HUES64 (cell line): ENCODE measurements at regions not wholly inside any gene's neighbourhood (a gene's known extent, or its start where the extent isn't known, plus 50 kb on each side); places are given as distances from the start of the nearest gene placed in this dataset.
"Not testable (repeated sequence)": the region's sequence is repeated elsewhere in the genome, so short reads cannot be mapped to it uniquely, and the experiment has no call there.

Experiments
- H3K27ac ChIP-seq: 2 replicates; pipeline ENCODE4 v1.7.0; 2013; ENCODE audit warnings: low read depth, low read length, inconsistent platforms
- H3K27me3 ChIP-seq: 2 replicates; pipeline ENCODE4 v1.6.1; 2013; ENCODE audit warnings: mild to moderate bottlenecking, low read length; ENCODE audit not compliant: insufficient read depth
- H3K36me3 ChIP-seq: 2 replicates; pipeline ENCODE4 v1.6.1; 2013; ENCODE audit warnings: mild to moderate bottlenecking, low read length; ENCODE audit not compliant: insufficient read depth
- H3K4me1 ChIP-seq: 2 replicates; pipeline ENCODE4 v1.6.1; 2013; ENCODE audit warnings: mild to moderate bottlenecking, low read length, moderate library complexity; ENCODE audit not compliant: insufficient read depth
- H3K4me3 ChIP-seq: 2 replicates; pipeline ENCODE4 v1.5.1; 2013; ENCODE audit warnings: mild to moderate bottlenecking, low read length, moderate library complexity
- H3K9ac ChIP-seq: 2 replicates; pipeline ENCODE4 v1.6.1; 2013; ENCODE audit warnings: mild to moderate bottlenecking, low read depth, low read length
- H3K9me3 ChIP-seq: 2 replicates; pipeline ENCODE4 v1.6.1; 2013; ENCODE audit warnings: low read depth, low read length; ENCODE audit not compliant: insufficient read depth
- WGBS: fragments of 150-250, 120-280 bp; methylation state at CpG from one replicate; pipeline ENCODE4 v1.1.7; 2013; ENCODE audit warnings: missing lambda C conversion rate; 5-methylcytosine and 5-hydroxymethylcytosine counted together

DNA sequence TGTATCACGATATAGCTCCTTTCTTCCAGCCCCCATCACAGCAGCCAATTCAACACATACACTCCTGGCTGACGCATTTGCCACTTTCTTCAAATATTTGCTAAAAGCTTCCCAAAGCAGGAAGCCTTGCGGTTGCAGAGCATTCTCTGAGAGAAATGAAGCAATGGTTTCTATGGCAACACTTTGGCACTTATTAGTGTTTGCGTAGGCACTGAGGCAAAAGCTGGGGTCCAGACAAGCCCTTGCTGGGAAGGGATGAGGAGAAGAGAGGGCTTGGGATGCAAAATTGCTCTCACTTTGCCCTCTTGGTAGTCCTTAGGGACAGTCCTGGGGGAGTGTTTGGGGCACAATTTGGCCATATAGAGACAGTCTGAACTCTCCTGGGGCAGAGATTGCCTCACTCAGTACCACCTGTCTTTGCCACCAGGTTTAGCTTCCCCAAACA is 55.0 kb upstream of the PAK3 start:
- Histone ChIP-seq H3K4me3 (no peak overlapping the region), H3K36me3 (no peaks in the 10 kb centered on the region), H3K4me1 (no peaks in the 10 kb centered on the region), H3K9me3 (no peaks in the 10 kb centered on the region), H3K27ac (no peak overlapping the region), H3K27me3 (no peaks in the 10 kb centered on the region), H3K9ac (no peak overlapping the region)
- 81% methylated on average over 4 of the region's 4 CpGs for WGBS

DNA sequence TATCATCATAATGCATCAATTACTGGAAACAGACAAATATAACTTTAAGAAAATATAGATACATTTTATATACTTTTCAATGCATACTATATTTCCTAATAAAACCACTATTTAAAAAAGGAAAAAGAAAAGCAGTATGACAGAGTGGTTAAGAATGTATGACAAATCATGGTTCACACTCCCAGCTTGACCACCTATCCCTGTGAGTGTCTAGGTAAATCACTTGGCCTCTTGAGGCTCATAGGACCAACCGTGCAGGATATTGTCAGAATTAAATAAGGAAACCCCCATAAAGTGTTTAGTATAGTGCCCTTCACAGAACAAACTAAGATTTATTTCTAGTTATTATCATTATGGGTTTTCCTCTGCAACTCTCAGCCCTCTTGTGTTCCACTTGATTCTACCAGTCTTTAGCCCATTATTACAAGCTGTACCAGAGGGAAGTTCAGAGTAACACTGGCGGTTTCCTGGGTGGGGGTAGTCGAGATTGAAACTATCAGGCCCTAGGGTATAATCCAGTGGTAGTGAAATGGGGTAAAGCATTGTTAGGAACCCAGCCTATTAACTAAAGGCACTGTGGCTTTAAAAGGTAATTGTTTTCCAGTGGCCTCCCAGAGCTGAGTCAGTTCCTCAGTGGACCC is 55.5 kb upstream of the PAK3 start:
- Histone ChIP-seq H3K27me3 (no peaks in the 10 kb centered on the region), H3K4me3 (no peak overlapping the region), H3K9ac (no peak overlapping the region), H3K36me3 (no peaks in the 10 kb centered on the region), H3K4me1 (no peaks in the 10 kb centered on the region), H3K9me3 (no peaks in the 10 kb centered on the region), H3K27ac (no peak overlapping the region)
- WGBS, result 100% methylated on average over 2 of the region's 3 CpGs

DNA sequence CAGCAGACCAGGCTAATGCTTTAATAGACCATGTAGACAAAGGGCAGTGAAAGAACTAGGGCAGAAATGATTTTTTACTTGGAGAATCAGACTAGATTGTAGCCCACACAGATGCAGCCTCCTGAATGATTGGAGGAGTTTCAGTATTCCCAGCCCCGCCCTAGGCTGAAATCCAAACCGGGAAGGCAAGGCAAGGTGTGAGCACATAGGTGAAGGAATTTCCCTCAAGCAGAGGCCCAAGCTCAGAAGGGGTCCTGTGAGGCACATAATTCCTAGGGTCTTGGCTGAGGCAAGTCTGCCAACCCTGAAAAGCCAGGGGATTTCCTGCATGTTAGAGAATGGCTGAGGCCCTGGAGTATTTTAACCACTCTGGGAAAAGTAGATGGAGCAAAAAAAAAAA is 56.4 kb upstream of the PAK3 start:
- Histone ChIP-seq H3K9ac (no peak overlapping the region), H3K9me3 (no peaks in the 10 kb centered on the region), H3K27ac (no peak overlapping the region), H3K4me3 (no peak overlapping the region), H3K27me3 (no peaks in the 10 kb centered on the region), H3K4me1 (no peaks in the 10 kb centered on the region), H3K36me3 (no peaks in the 10 kb centered on the region)
- 63% methylated on average over 2 of the region's 2 CpGs for WGBS

DNA sequence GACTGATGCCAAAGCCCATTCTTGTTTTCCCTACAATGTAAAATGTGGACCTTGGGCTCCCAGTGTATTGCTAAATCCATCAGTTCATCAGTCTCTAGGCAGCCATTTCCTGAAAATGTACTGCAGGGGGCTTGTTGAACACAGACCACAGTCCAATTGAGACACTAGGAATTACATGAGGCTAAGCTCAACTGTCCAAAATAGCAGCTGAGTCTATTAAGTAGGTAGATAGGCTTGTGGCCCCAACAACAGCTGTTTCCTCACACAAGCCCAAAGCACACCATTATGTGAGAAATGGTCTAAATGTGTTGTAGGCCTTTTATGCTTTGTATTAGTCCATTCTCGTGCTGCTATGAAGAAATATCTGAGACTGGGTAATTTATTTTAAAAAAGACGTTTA is 60.0 kb upstream of the PAK3 start:
- Histone ChIP-seq H3K4me1 (no peaks in the 10 kb centered on the region), H3K36me3 (no peaks in the 10 kb centered on the region), H3K9me3 (no peaks in the 10 kb centered on the region), H3K9ac (no peak overlapping the region), H3K4me3 (no peak overlapping the region), H3K27me3 (no peaks in the 10 kb centered on the region), H3K27ac (no peak overlapping the region)
- 96% methylated on average over 2 of the region's 2 CpGs for WGBS

DNA sequence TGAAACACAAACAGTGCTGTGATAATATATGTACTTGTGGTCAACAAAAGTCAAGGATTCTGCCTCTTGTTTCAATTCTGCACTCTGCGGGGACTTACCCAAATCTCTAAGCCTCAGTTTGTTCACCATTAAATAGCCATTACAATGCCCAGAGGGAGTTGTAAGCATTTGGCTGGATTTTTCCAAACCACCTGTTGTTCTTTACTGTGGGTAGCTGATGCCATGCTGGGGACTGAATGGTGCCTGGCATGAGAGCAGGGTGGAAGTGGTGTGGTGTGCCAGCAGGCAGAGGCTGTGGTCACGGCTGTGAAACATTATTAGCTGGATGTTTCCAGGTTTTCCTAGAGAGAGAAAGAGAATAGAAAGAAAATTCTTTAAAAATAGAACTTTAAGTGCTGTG is 60.7 kb upstream of the PAK3 start:
- Histone ChIP-seq H3K27me3 (no peaks in the 10 kb centered on the region), H3K4me3 (no peak overlapping the region), H3K9me3 (no peaks in the 10 kb centered on the region), H3K36me3 (no peaks in the 10 kb centered on the region), H3K27ac (no peak overlapping the region), H3K4me1 (no peaks in the 10 kb centered on the region), H3K9ac (no peak overlapping the region)
- 78% methylated on average over 1 of the region's 2 CpGs for WGBS

DNA sequence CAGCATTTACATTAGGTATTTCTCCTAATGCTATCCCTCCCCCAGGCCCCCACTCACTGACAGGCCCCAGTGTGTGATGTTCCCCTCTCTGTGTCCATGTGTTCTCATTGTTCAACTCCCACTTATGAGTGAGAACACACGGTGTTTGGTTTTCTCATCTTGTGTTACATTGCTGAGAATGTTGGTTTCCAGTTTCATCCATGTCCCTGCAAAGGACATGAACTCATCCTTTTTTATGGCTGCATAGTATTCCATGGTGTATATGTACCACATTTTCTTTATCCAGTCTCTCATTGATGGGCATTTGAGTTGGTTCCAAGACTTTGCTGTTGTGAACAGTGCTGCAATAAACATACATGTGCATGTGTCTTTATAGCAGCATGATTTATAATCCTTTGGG is 73.0 kb upstream of the PAK3 start:
- WGBS, result 100% methylated on average over 1 of the region's 1 CpG
- not testable (repeated sequence) for H3K4me1 ChIP-seq, H3K9ac ChIP-seq

DNA sequence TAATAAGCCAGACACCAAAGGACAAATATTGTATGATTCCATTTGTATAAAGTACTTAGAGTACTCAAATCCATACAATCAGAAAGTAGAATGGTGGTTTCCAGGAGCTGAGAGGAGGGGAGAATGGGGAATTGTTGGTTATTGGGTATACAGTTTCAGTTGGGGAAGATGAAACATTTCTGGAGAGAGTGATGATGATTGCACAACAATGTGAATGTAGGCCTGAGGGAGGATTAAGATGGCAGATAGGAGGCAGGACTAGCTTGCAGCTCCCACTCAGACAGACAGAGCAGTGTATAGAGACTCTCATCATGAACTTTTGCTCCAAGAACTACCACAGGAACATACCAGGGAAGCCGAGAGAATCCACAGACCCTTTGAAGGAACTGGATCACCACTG is 75.7 kb upstream of the PAK3 start:
- H3K4me3 ChIP-seq, result no peak overlapping the region
- WGBS, result 88% methylated on average over 1 of the region's 1 CpG

More for the DNA sequence above, 73.0 kb upstream of the PAK3 start:
- H3K9me3 ChIP-seq, H3K4me3 ChIP-seq, H3K36me3 ChIP-seq, H3K27ac ChIP-seq, H3K27me3 ChIP-seq: not testable (repeated sequence)

DNA sequence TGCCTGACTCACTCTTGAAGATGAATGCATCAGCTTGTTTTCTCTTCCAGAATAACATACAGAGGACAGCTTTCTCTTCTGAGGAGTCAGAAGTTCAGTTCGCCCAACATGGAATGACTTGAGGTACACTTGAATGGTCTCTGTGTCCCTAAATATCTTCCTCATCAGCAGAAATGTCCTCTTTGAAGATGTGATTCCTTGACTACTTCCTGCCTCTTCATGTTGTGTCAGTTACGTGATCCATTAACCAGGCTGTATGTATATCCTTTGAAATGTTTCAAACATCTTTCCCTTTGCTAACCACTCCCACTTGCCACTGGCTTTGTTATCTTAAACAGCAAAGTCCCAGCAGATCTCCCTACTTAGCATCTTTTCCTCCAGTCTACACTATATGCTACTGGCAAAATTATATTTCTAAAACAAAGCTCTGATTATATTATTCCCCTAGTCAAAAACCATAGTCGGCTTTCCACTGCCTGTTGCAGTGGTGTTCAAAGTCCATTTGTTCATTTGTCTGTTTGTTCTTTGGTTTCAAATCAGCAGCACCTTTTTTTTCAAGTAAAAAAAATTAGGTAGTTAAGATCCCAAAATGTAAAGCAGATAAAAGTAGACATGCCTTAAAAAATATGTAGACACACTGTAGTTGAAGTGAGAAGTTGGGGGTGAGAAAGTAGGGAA is 82.1 kb upstream of the PAK3 start:
- H3K9ac ChIP-seq, result no peak overlapping the region
- H3K4me3 ChIP-seq, result no peak overlapping the region
- WGBS, result 91% methylated on average over 3 of the region's 3 CpGs
- H3K9me3 ChIP-seq, result no peaks in the 10 kb centered on the region
- no peaks in the 10 kb centered on the region for H3K4me1 ChIP-seq
- no peak overlapping the region for H3K27ac ChIP-seq
- no peaks in the 10 kb centered on the region for H3K27me3 ChIP-seq
- H3K36me3 ChIP-seq, result no peaks in the 10 kb centered on the region

More for the DNA sequence above, 75.7 kb upstream of the PAK3 start:
- Histone ChIP-seq H3K27me3 (no peaks in the 10 kb centered on the region), H3K9me3 (no peaks in the 10 kb centered on the region), H3K4me1 (no peaks in the 10 kb centered on the region), H3K9ac (no peak overlapping the region), H3K27ac (no peak overlapping the region), H3K36me3 (no peaks in the 10 kb centered on the region)

DNA sequence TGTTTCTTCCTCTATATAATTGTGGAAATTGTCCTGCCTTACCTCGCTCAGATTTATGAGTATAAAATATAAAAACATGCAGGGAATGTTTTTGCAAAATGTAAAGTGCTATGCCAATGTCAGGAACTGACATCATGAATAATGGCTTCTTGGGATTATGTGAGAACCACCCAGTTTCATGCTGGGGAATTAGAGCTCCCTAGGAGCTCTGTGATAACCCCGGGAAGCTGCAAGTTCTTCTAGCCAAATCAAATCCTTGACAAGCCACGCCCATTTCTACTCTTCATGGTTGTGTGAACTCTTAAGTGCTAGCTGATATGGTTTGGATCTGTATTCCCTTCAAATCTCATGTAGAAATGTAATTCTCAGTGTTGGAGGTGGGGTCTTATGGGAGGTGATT is 85.9 kb upstream of the PAK3 start:
- no peak overlapping the region for H3K9ac ChIP-seq
- 90% methylated on average over 3 of the region's 3 CpGs for WGBS
- H3K36me3 ChIP-seq, result no peaks in the 10 kb centered on the region
- H3K9me3 ChIP-seq, result no peaks in the 10 kb centered on the region
- no peak overlapping the region for H3K4me3 ChIP-seq
- no peaks in the 10 kb centered on the region for H3K27me3 ChIP-seq
- H3K4me1 ChIP-seq, result peaks cover 6% of the 10 kb centered on the region; the same call in 1 of the 2 replicates
- no peak overlapping the region for H3K27ac ChIP-seq

DNA sequence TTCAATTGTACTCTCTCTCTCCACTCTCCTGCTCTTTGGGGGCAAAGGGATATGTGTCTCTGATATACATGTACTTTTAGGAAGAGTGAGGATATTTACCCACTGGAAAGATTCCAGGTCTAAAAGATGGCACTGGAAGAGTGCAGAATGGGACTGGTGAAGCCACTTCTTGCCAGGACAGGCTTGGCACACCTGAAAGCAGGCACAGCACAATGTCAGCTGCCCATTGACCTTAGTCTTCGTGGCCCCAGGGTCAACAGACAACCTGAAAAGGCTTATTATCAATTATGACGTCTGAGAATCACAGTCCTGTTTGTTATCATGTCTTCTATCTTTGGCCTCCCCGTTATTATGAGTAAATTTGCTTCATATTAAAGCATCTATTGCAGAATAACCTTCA is 86.7 kb upstream of the PAK3 start:
- WGBS, result 68% methylated on average over 3 of the region's 3 CpGs
- Histone ChIP-seq H3K27me3 (no peaks in the 10 kb centered on the region), H3K36me3 (no peaks in the 10 kb centered on the region), H3K4me1 (peaks cover 13% of the 10 kb centered on the region; the same call in 1 of the 2 replicates), H3K9me3 (no peaks in the 10 kb centered on the region), H3K9ac (no peak overlapping the region), H3K27ac (no peak overlapping the region), H3K4me3 (no peak overlapping the region)

DNA sequence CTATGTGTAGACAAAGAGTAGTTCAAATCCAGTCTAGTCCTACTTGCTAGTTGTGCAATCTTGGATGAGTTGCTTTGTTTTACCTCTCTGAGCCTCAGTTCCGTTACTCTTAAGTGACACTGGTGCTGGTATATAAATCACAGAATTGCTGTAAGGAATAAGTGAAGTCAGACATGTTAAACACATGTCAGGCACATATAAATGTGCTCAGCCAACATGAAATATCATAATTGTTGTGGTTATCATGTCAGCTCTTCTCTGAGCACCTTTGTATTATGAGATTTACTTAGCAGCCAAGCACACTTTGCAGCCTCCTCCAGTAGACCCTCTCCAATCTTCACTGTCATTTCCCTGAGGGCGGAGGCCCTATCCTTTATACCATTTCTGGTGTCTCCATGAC is 87.9 kb upstream of the PAK3 start:
- no peaks in the 10 kb centered on the region for H3K9me3 ChIP-seq
- no peak overlapping the region for H3K27ac ChIP-seq
- H3K27me3 ChIP-seq, result no peaks in the 10 kb centered on the region
- H3K36me3 ChIP-seq, result no peaks in the 10 kb centered on the region
- H3K4me1 ChIP-seq, result peaks cover 13% of the 10 kb centered on the region; the same call in 1 of the 2 replicates
- no peak overlapping the region for H3K4me3 ChIP-seq
- WGBS, result 96% methylated on average over 2 of the region's 2 CpGs
- H3K9ac ChIP-seq, result no peak overlapping the region
